Vagina (tissue), 2 donors: ENCODE measurements at regions not wholly inside any gene's neighbourhood (a gene's known extent, or its start where the extent isn't known, plus 50 kb on each side); places are given as distances from the start of the nearest gene placed in this dataset.

Experiments used
- POLR2A ChIP-seq, 2 donors: fragments of 450-650 bp; IDR thresholded peaks; one replicate each; pipeline ENCODE4 v1.6.1; 2017; ENCODE audit warnings: antibody characterized with exemption in 2 of 2, mild to moderate bottlenecking in 2 of 2, moderate library complexity in 2 of 2
- TF ChIP-seq, protein P1 (sequence below), 3 experiments: fragments of 450-650 bp in 2 of 3; fragments of 200-600 bp in 1 of 3; sonication (generic) in 1 of 3; IDR thresholded peaks; one replicate each; pipeline ENCODE4 v1.5.1; 2017 to 2019; ENCODE audit warnings: antibody characterized with exemption in 3 of 3, mild to moderate bottlenecking in 2 of 3, moderate library complexity in 2 of 3

DNA sequence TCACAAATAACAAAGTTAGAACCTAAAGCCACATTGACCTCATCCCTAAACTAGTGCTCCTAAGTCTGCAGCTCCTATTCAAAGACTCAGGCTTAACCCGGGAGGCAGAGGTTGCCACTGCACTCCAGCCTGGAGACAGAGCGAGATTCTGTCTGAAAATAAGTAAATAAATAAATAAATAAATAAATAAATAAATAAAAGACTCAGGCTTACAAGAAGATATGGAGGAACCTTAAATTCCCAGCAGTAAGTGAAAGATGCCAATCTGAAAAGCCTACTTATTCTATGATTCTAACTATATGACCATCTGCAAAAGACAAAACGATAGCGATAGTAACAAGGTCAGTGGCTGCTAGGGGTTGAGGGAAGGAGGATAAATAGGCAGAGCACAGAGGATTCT lies 101.7 kb downstream of the DDX1 start:
- TF ChIP-seq, protein P1, sequence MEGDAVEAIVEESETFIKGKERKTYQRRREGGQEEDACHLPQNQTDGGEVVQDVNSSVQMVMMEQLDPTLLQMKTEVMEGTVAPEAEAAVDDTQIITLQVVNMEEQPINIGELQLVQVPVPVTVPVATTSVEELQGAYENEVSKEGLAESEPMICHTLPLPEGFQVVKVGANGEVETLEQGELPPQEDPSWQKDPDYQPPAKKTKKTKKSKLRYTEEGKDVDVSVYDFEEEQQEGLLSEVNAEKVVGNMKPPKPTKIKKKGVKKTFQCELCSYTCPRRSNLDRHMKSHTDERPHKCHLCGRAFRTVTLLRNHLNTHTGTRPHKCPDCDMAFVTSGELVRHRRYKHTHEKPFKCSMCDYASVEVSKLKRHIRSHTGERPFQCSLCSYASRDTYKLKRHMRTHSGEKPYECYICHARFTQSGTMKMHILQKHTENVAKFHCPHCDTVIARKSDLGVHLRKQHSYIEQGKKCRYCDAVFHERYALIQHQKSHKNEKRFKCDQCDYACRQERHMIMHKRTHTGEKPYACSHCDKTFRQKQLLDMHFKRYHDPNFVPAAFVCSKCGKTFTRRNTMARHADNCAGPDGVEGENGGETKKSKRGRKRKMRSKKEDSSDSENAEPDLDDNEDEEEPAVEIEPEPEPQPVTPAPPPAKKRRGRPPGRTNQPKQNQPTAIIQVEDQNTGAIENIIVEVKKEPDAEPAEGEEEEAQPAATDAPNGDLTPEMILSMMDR (IDR thresholded peaks at IDR 0.05), result no peak
- TF ChIP-seq POLR2A (IDR thresholded peaks at IDR 0.05), result no peak
